ENCODE measurements at regions not wholly inside any gene's neighbourhood (a gene's known extent, or its start where the extent isn't known, plus 50 kb on each side); places are given as distances from the start of the nearest gene placed in this dataset.

GRCh38 chr20:50245498-50246366 is 55.1 kb downstream of the CEBPB start:
- no peak for TF ChIP-seq POLR2A (IDR thresholded peaks at IDR 0.05; ENCODE audit: extremely low read depth, insufficient read length)
- no peak for TF ChIP-seq MYC (IDR thresholded peaks at IDR 0.05; ENCODE audit: low read depth, low read length)
- no peak for TF ChIP-seq CTCF (IDR thresholded peaks at IDR 0.05; ENCODE audit: low read depth, low read length)
- no peak for TF ChIP-seq MAX (IDR thresholded peaks at IDR 0.05; ENCODE audit: low read depth, low read length)

Data from NB4 (cell line).